Activated naive CD4-positive, alpha-beta T cell treated with anti-CD3 and anti-CD28 coated beads, Interleukin-2, amount 50 U/mL, for 16 hours (primary cell): ENCODE measurements at regions not wholly inside any gene's neighbourhood (a gene's known extent, or its start where the extent isn't known, plus 50 kb on each side); places are given as distances from the start of the nearest gene placed in this dataset.

Experiments
- DNase-seq: peaks from one replicate; pipeline ENCODE4 v3.0.0-alpha.2; 2020

- DNase-seq: no peak
Observed at GRCh38 chr4:102441978-102442911, 58.9 kb upstream of the NFKB1 start.

GRCh38 chr4:102444752-102445151, 56.4 kb upstream of the NFKB1 start:
- DNase-seq: no peak

- DNase-seq: no peak
Observed at GRCh38 chr4:102445213-102445612, 55.9 kb upstream of the NFKB1 start.

- no peak for DNase-seq
Observed at GRCh38 chr4:102447413-102447812, 53.7 kb upstream of the NFKB1 start.

GRCh38 chr4:102449751-102450352, 51.3 kb upstream of the NFKB1 start:
- DNase-seq: peak; percentile 40

- DNase-seq: no peak
Observed at GRCh38 chr4:102451266-102451665, 49.9 kb upstream of the NFKB1 start.
